ENCODE measurements at regions not wholly inside any gene's neighbourhood (a gene's known extent, or its start where the extent isn't known, plus 50 kb on each side); places are given as distances from the start of the nearest gene placed in this dataset.
A peak's percentile ranks its signal among the peaks of the same experiment; 100 is the strongest.
"Not testable (repeated sequence)": the region's sequence is repeated elsewhere in the genome, so short reads cannot be mapped to it uniquely, and the experiment has no call there.

DNA sequence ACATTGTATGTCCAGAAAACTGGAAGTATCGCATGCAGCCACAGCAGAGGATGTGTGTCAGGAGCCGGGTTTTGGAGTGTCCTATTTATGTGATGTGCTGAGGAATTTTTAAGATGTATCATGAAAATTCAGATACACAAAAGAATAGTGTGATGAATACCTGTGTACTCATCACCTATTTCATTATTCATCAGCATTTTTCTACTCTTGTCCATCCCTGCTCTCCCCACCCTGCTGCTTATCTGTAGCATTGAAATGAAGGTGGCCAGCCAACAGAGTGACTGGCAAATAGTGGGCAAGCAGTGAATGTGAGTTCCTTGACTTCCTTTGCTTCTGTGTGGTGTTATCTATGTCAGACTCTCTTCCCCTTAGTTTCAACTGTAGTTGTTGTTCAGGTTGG, 108.7 kb upstream of the NUTM2F start:
- H3K27me3 Mint-ChIP-seq; H3K4me1 Mint-ChIP-seq; H3K4me3 Mint-ChIP-seq; DNase-seq; H3K9me3 ChIP-seq (ENCODE audit: control insufficient read depth, low read length, poor library complexity, severe bottlenecking); H3K36me3 Mint-ChIP-seq (ENCODE audit: low read depth); H3K27ac Mint-ChIP-seq; ATAC-seq: not testable (repeated sequence)

DNA sequence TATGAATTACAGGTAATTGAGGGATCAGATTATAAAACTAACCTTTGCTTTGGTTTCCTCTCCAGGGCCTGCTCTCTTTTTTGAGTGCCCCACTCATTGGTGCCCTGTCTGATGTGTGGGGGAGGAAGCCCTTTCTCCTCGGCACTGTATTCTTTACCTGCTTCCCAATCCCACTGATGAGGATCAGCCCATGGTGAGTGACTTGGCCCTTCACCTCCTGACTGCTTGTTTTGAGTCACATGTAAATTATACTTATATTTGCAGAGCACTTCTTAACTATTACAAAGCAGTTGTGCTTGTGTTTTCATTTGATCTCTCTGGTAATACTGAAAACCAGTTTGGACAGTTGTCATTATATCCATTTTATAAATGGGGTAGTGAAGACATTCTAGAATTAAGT, 109.9 kb upstream of the NUTM2F start:
- not testable (repeated sequence) for H3K27ac Mint-ChIP-seq; ATAC-seq; H3K4me3 Mint-ChIP-seq; H3K27me3 Mint-ChIP-seq; H3K36me3 Mint-ChIP-seq (ENCODE audit: low read depth); H3K9me3 ChIP-seq (ENCODE audit: control insufficient read depth, low read length, poor library complexity, severe bottlenecking); DNase-seq; H3K4me1 Mint-ChIP-seq

DNA sequence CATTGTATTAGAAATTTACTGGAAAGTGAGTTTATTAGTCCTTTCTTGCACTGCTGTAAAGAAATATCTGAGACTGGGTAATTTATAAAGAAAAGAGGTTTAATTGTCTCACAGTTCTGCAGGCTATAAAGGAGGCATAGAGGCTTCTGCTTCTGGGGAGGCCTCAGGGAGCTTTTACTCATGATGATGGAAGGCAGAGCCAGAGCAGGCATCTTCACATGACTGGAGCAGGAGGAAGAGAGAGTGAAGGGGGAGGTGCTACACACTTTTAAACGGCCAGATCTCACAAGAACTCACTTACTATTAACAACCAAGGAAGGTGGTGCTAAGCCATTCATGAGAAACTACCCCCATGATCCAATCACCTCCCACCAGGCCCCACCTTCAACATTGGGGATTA, 112.7 kb upstream of the NUTM2F start:
- DNase-seq; H3K9me3 ChIP-seq (ENCODE audit: control insufficient read depth, low read length, poor library complexity, severe bottlenecking); ATAC-seq; H3K4me3 Mint-ChIP-seq; H3K36me3 Mint-ChIP-seq (ENCODE audit: low read depth); H3K27me3 Mint-ChIP-seq; H3K4me1 Mint-ChIP-seq: not testable (repeated sequence)
- H3K27ac Mint-ChIP-seq = peak overlapping the region; percentile 19

DNA sequence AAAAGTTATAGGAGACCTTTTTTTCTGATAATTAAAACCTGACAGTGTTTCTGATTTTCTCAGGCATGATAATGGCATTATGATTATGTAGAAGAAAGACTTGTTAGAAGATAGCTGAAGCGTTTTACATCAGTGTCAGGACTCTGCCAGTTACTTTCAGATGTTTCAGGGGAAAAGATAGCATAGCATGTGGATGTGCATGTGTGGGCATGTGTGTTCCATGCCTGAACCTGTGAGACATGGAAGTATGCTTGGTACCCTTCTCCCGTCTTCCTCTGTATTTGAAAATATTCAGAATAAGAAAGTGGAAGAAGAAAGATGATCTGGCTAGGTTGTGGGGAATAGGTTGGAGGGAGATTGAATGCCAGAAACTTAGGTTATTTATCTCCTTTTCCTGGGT, 113.1 kb upstream of the PCAT7 start:
- H3K36me3 Mint-ChIP-seq (ENCODE audit: low read depth) = peaks cover 4% of the 10 kb centered on the region
- no peaks in the 10 kb centered on the region for H3K27me3 Mint-ChIP-seq
- peaks cover 2% of the 10 kb centered on the region for H3K4me1 Mint-ChIP-seq
- no peak overlapping the region for H3K27ac Mint-ChIP-seq
- no peaks in the 10 kb centered on the region for H3K9me3 ChIP-seq (ENCODE audit: control insufficient read depth, low read length, poor library complexity, severe bottlenecking)
- ATAC-seq = no peak
- DNase-seq = no peak
- no peak overlapping the region for H3K4me3 Mint-ChIP-seq

DNA sequence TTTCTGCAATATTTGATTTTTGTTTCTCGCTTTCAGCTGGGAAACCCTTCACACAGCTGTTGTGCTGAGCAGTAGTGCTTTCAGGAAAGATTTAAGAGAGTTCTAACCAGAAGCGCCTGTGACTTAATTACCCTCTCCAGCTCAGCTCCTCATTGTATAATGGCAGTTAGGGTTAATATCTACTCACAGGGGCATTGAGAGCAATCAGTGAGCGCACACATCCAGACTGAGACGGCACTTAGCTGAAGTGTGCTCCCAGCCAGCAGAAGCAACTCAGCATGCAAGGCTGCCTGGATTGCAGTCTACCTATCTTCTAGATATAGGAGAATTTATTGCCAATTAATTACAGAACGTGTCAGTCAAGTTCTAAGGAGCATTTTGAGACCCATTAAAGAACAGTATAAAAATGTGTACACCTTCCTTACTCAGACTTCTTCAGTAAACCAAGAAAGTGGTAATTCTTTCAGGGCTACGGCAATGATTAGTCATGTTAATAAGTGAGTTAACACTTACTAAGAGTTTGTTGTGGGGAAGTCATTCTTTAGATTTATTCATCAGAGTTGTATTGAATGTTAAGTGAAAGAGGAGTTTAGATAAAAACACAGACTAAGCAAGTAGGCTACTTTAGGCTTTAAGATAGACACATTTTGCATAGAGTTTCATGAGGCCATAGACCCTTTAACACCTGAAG, 111.7 kb upstream of the PCAT7 start:
- no peak overlapping the region for H3K4me3 Mint-ChIP-seq
- no peaks in the 10 kb centered on the region for H3K9me3 ChIP-seq (ENCODE audit: control insufficient read depth, low read length, poor library complexity, severe bottlenecking)
- H3K27me3 Mint-ChIP-seq = no peaks in the 10 kb centered on the region
- ATAC-seq (no peak), DNase-seq (no peak)
- H3K27ac Mint-ChIP-seq = no peak overlapping the region
- peaks cover 4% of the 10 kb centered on the region for H3K36me3 Mint-ChIP-seq (ENCODE audit: low read depth)
- H3K4me1 Mint-ChIP-seq = peaks cover 2% of the 10 kb centered on the region

DNA sequence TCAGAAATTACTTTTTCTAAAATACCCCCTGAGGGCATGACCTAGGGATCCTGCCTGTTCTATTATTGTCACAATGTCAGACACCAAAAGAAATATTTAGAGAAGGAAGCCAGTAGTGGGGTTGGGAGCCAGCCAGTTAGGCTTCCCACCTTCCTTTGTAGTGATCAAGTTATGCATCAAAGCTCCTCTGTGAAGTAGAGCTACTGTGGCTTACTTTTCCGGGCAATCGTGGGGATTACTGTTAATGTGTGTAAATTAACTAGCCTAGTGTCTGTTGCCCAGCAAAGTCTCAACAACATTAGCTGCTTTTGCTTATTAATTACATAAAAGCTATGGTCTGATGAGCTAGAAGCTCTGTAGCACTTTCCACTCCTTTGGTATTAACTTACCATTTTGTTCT, 109.0 kb upstream of the PCAT7 start:
- H3K27me3 Mint-ChIP-seq = no peaks in the 10 kb centered on the region
- H3K9me3 ChIP-seq (ENCODE audit: control insufficient read depth, low read length, poor library complexity, severe bottlenecking) = no peaks in the 10 kb centered on the region
- ATAC-seq (no peak), DNase-seq (no peak)
- H3K4me1 Mint-ChIP-seq = peaks cover 2% of the 10 kb centered on the region
- H3K27ac Mint-ChIP-seq = no peak overlapping the region
- H3K36me3 Mint-ChIP-seq (ENCODE audit: low read depth) = peaks cover 10% of the 10 kb centered on the region
- no peak overlapping the region for H3K4me3 Mint-ChIP-seq

DNA sequence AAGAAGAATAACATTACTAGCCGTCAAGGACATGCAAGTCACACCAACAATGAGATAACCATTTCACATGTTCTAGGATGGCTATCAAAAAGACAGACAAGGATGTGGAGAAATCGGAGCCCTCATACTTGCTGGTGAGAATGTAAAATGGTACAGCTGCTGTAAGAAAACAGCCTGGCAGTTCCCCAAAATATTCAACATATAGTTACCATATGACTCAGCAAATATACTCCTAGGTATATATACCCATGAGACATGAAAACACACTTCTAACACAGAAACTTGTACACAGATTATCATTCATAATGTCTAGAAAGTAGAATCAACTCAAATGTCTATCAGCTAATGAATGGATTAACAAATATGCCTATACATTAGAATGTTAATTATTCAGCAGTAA, 105.4 kb upstream of the PCAT7 start:
- Mint-ChIP-seq H3K27ac (no peak overlapping the region), H3K4me3 (no peak overlapping the region), H3K27me3 (no peaks in the 10 kb centered on the region), H3K4me1 (no peaks in the 10 kb centered on the region), H3K36me3 (ENCODE audit: low read depth) (peaks cover 12% of the 10 kb centered on the region)
- DNase-seq (no peak), ATAC-seq (no peak)
- no peaks in the 10 kb centered on the region for H3K9me3 ChIP-seq (ENCODE audit: control insufficient read depth, low read length, poor library complexity, severe bottlenecking)

DNA sequence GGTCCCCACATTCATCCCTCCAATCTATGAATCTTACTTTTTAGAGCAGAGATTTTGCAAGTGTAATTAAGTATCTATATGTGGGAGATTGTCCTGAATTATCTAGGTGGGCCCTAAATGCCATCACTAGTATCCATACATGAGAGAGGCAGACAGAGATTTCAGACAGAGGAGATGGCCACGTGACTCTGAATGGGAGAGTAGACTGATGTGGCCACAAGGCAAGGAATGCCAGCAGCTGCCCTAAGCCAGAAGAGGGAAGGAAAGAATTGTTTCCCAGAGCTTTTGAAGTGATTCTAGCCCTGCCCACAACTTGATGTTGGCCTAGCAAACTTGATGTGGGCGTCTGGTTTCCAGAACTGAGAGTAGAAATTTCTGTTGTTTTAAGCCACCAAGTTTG, 90.1 kb upstream of the PCAT7 start:
- Mint-ChIP-seq H3K36me3 (ENCODE audit: low read depth) (peaks cover 2% of the 10 kb centered on the region), H3K4me3 (no peak overlapping the region), H3K4me1 (no peaks in the 10 kb centered on the region), H3K27ac (no peak overlapping the region), H3K27me3 (no peaks in the 10 kb centered on the region)
- ATAC-seq (no peak), DNase-seq (no peak)
- peaks cover 3% of the 10 kb centered on the region for H3K9me3 ChIP-seq (ENCODE audit: control insufficient read depth, low read length, poor library complexity, severe bottlenecking)

GRCh38 chr9:94472063-94472462, 82.8 kb upstream of the PCAT7 start:
- not testable (repeated sequence) for H3K9me3 ChIP-seq (ENCODE audit: control insufficient read depth, low read length, poor library complexity, severe bottlenecking); H3K4me3 Mint-ChIP-seq; H3K36me3 Mint-ChIP-seq (ENCODE audit: low read depth); ATAC-seq; H3K4me1 Mint-ChIP-seq; H3K27ac Mint-ChIP-seq; DNase-seq
- peaks cover 18% of the 10 kb centered on the region for H3K27me3 Mint-ChIP-seq

DNA sequence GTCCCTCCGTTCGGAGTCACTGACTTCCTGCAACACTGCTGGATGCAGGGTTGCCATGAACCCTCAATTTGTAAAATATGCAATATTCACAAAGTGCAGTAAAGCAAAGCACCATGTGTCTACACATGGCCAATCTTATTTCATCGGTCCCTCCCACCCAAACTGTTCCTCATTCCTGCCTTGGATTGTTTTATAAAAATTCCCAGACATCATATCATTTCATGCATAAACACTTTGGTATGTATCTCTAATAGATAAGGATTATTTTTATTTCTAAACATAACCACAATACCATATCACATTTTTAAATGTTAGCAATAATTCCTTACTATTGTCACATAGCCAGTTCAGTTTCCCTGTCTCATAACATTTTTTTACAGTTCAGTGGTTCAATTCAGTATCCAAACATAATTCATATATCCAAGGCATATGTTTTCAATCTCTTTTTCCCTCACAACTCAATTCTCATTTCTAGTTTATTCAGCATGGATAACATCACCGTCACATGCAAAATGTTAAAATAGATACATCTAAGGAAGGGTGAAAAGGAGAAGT, 82.0 kb upstream of the PCAT7 start:
- Mint-ChIP-seq H3K27me3 (peaks cover 18% of the 10 kb centered on the region), H3K36me3 (ENCODE audit: low read depth) (no peaks in the 10 kb centered on the region), H3K27ac (no peak overlapping the region), H3K4me3 (no peak overlapping the region), H3K4me1 (no peaks in the 10 kb centered on the region)
- DNase-seq (no peak), ATAC-seq (no peak)
- H3K9me3 ChIP-seq (ENCODE audit: control insufficient read depth, low read length, poor library complexity, severe bottlenecking) = no peaks in the 10 kb centered on the region

DNA sequence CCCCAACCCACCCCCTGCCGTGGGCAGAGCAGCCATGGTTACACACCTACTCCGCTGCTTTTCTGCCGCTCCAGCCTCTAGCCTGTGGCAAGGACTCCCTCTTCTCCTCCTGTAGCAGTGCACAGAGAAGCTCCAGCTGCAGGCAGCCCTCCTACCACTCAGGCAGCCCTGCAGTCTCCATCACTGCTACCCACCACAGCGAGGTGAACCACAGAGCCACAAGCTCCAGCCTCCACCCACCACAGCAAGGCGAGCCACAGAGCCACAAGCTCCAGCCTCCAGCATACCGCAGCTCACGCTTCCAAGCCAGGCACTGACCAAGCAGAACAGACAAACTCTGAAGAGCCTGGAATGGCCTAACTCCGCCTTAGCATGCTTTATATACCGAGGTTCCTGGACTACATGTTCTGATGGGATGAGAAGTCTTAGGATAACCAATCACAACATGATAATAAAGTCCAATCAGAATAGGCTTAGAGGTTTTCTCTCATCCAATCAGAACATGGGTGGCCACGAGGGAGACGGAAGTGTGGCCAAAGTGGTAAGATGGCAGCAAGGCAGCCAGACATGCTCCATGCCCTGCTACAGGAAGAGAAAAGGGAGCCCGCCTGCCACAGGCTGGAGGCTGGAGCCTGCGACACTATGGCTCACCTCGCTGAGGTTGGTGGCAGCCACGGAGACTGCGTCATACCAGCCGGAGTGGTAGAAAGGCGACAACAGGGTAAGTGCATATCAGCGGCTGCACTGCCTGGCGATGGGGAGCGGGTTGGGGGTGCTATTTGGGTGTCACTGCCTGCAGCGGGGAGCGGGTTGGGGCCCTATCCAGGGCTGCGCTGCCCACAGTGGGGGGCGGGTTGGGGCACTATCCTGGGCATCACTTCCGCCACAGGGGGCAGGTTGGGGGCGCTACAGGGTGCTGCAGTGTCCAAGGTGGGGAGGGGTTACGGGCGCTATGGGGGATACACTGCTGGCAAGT, 75.8 kb upstream of the PCAT7 start:
- DNase-seq (no peak), ATAC-seq (no peak)
- peaks cover 24% of the 10 kb centered on the region for H3K27me3 Mint-ChIP-seq
- H3K4me1 Mint-ChIP-seq = no peaks in the 10 kb centered on the region
- no peaks in the 10 kb centered on the region for H3K9me3 ChIP-seq (ENCODE audit: control insufficient read depth, low read length, poor library complexity, severe bottlenecking)
- peaks cover 2% of the 10 kb centered on the region for H3K36me3 Mint-ChIP-seq (ENCODE audit: low read depth)
- H3K4me3 Mint-ChIP-seq = no peak overlapping the region
- H3K27ac Mint-ChIP-seq = no peak overlapping the region

- ATAC-seq (no peak), DNase-seq (no peak)
- no peak overlapping the region for H3K4me3 Mint-ChIP-seq
- peaks cover 20% of the 10 kb centered on the region for H3K27me3 Mint-ChIP-seq
- peaks cover 2% of the 10 kb centered on the region for H3K36me3 Mint-ChIP-seq (ENCODE audit: low read depth)
- H3K4me1 Mint-ChIP-seq = no peaks in the 10 kb centered on the region
- no peaks in the 10 kb centered on the region for H3K9me3 ChIP-seq (ENCODE audit: control insufficient read depth, low read length, poor library complexity, severe bottlenecking)
- H3K27ac Mint-ChIP-seq = no peak overlapping the region
Observed at GRCh38 chr9:94479757-94480156, 75.1 kb upstream of the PCAT7 start.

DNA sequence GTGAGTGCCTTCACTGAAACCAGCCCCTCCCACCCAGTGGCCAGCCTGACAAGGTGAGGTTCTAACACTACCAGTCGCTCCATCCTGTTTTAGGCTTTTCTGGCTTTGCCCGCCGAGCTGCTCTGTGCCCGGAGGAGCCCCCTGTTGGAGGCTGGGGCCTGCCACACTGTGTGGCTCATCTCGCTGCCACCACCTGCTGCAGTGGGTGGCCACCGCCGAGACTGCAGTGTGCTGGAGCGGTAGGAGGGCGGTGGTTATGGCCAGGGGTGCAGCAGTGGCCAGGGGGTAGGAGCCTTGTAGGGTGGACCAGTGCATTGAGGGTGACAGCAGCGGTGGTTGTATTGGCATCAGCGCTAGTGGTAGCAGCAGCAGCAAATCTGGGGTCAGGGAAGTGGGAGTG, 74.7 kb upstream of the PCAT7 start:
- H3K9me3 ChIP-seq (ENCODE audit: control insufficient read depth, low read length, poor library complexity, severe bottlenecking) = no peaks in the 10 kb centered on the region
- H3K36me3 Mint-ChIP-seq (ENCODE audit: low read depth) = peaks cover 2% of the 10 kb centered on the region
- no peaks in the 10 kb centered on the region for H3K4me1 Mint-ChIP-seq
- no peak overlapping the region for H3K4me3 Mint-ChIP-seq
- H3K27ac Mint-ChIP-seq = no peak overlapping the region
- H3K27me3 Mint-ChIP-seq = peaks cover 19% of the 10 kb centered on the region
- ATAC-seq = no peak
- no peak for DNase-seq

All from T-helper 17 cell (primary cell).